Keratinocyte (primary cell): ENCODE measurements at regions not wholly inside any gene's neighbourhood (a gene's known extent, or its start where the extent isn't known, plus 50 kb on each side); places are given as distances from the start of the nearest gene placed in this dataset.

Experiments
- DNase-seq: peaks from one replicate; pipeline ENCODE4 v3.0.0-alpha.2; 2011; ENCODE audit warnings: low read depth, missing footprints, low spot score
- FAIRE-seq: peaks from 2 replicates; lab custom pipeline; 2011; peaks lifted over from hg19 to GRCh38; lab: Jason Lieb, UNC
- H2AFZ ChIP-seq: 2 replicates; pipeline ENCODE4 v1.6.0; 2012; ENCODE audit warnings: low read length, control low read depth, inconsistent platforms; ENCODE audit not compliant: control insufficient read depth
- H3K27ac ChIP-seq: 2 replicates; pipeline ENCODE4 v1.5.1; 2011; ENCODE audit warnings: low read length; ENCODE audit not compliant: control insufficient read depth, insufficient read depth
- H3K27me3 ChIP-seq: 3 replicates; pipeline ENCODE4 v1.6.0; 2011; ENCODE audit warnings: low read length; ENCODE audit not compliant: control insufficient read depth, insufficient read depth; ENCODE audit errors: extremely low read depth
- H3K36me3 ChIP-seq, 2 experiments: 2 replicates in 1 of 2; 3 replicates in 1 of 2; pipeline ENCODE4 v1.5.1; 2011; ENCODE audit warnings: low read length in 2 of 2, mild to moderate bottlenecking in 1 of 2; ENCODE audit not compliant: control insufficient read depth in 2 of 2, insufficient read depth in 2 of 2; ENCODE audit errors: extremely low read depth in 1 of 2
- H3K4me1 ChIP-seq: 3 replicates; pipeline ENCODE4 v1.5.1; 2011; ENCODE audit warnings: low read length; ENCODE audit not compliant: control insufficient read depth, insufficient read depth; ENCODE audit errors: extremely low read depth
- H3K4me2 ChIP-seq: 3 replicates; pipeline ENCODE4 v1.6.0; 2011; ENCODE audit warnings: low read depth, low read length; ENCODE audit not compliant: control insufficient read depth, insufficient read depth; ENCODE audit errors: extremely low read depth
- H3K4me3 ChIP-seq, 3 experiments: fragments of 200-600 bp in 1 of 3; sonication (generic) in 1 of 3; 2 replicates in 2 of 3; 3 replicates in 1 of 3; pipeline ENCODE4 v1.5.1; 2011 to 2016; ENCODE audit warnings: low read length in 3 of 3, mild to moderate bottlenecking in 3 of 3, control low read depth in 2 of 3, inconsistent platforms in 1 of 3, low read depth in 1 of 3, mixed read lengths in 1 of 3, mixed run types in 1 of 3, moderate library complexity in 1 of 3; ENCODE audit not compliant: control insufficient read depth in 2 of 3, insufficient read depth in 2 of 3; ENCODE audit errors: extremely low read depth in 1 of 3
- H3K79me2 ChIP-seq: 2 replicates; pipeline ENCODE4 v1.6.0; 2012; ENCODE audit warnings: low read length; ENCODE audit not compliant: control insufficient read depth, insufficient read depth
- H3K9ac ChIP-seq: 3 replicates; pipeline ENCODE4 v1.6.0; 2011; ENCODE audit warnings: low read length; ENCODE audit not compliant: control insufficient read depth, insufficient read depth; ENCODE audit errors: extremely low read depth
- H3K9me1 ChIP-seq: 3 replicates; pipeline ENCODE4 v1.6.0; 2011; ENCODE audit warnings: low read length; ENCODE audit not compliant: control insufficient read depth, insufficient read depth; ENCODE audit errors: extremely low read depth
- H3K9me3 ChIP-seq: 2 replicates; pipeline ENCODE4 v1.5.1; 2012; ENCODE audit warnings: low read depth, low read length; ENCODE audit not compliant: control insufficient read depth
- H4K20me1 ChIP-seq: 3 replicates; pipeline ENCODE4 v1.6.0; 2011; ENCODE audit warnings: low read length; ENCODE audit not compliant: control insufficient read depth, insufficient read depth; ENCODE audit errors: extremely low read depth
- EZH2 ChIP-seq: IDR thresholded peaks from one replicate; pipeline ENCODE4 v1.6.1; 2012; ENCODE audit warnings: inconsistent platforms, mild to moderate bottlenecking, low read length, moderate library complexity
- dilution Hi-C: fragments of 300-500 bp; cut with MboI; formaldehyde crosslinking; loops from one replicate; pipeline ENCODE4 v1.7.0; 2020; ENCODE audit warnings: low sequenced_read_pairs; ENCODE audit not compliant: extremely low pct_ligation_motif_present
- TF ChIP-seq, protein P1 (sequence below), 3 experiments: IDR thresholded peaks in 1 of 3; conservative IDR thresholded peaks in 1 of 3; optimal IDR thresholded peaks in 1 of 3; 2 replicates in 2 of 3; 3 replicates in 1 of 3; pipeline versions ENCODE3 to v1.5.1; 2011; ENCODE audit warnings: low read length in 3 of 3, mild to moderate bottlenecking in 3 of 3, moderate library complexity in 2 of 3, control low read depth in 1 of 3, inconsistent platforms in 1 of 3; ENCODE audit not compliant: insufficient read depth in 2 of 3; ENCODE audit errors: extremely low read depth in 1 of 3

DNA sequence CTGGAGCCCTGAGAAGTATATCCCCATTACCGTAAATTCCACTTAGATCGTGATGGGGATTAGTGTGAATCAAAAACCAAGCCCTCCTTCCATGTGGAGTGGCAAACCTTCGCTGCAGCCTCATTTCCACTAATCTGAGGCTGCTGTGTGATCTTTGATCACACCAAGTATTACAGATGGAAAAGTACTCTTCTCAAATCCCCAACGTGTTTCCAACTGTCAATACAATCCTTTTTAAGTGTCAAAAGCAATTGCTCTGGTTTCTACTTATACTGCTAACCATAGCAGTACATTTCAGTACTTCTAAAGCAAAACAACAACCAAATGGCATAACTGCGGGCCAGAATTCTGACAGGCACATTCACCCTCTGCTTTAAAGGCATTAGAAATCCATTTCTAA lies 307.7 kb upstream of the ADAMTS16 start:
- FAIRE-seq (no peak), DNase-seq (no peak)
- Histone ChIP-seq H4K20me1 (no peaks in the 10 kb centered on the region), H3K27ac (no peak overlapping the region), H3K79me2 (no peaks in the 10 kb centered on the region), H3K9me3 (no peaks in the 10 kb centered on the region), H2AFZ (no peak overlapping the region), H3K36me3 (no peaks in the 10 kb centered on the region), H3K4me1 (no peaks in the 10 kb centered on the region), H3K4me3 (no peak overlapping the region), H3K9me1 (no peaks in the 10 kb centered on the region), H3K27me3 (no peaks in the 10 kb centered on the region), H3K4me2 (no peak overlapping the region), H3K9ac (no peak overlapping the region)
- no peak for TF ChIP-seq EZH2
- TF ChIP-seq, protein P1, sequence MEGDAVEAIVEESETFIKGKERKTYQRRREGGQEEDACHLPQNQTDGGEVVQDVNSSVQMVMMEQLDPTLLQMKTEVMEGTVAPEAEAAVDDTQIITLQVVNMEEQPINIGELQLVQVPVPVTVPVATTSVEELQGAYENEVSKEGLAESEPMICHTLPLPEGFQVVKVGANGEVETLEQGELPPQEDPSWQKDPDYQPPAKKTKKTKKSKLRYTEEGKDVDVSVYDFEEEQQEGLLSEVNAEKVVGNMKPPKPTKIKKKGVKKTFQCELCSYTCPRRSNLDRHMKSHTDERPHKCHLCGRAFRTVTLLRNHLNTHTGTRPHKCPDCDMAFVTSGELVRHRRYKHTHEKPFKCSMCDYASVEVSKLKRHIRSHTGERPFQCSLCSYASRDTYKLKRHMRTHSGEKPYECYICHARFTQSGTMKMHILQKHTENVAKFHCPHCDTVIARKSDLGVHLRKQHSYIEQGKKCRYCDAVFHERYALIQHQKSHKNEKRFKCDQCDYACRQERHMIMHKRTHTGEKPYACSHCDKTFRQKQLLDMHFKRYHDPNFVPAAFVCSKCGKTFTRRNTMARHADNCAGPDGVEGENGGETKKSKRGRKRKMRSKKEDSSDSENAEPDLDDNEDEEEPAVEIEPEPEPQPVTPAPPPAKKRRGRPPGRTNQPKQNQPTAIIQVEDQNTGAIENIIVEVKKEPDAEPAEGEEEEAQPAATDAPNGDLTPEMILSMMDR (optimal IDR thresholded peaks at IDR 0.05 in 1 of 3, IDR thresholded peaks at IDR 0.05 in 1 of 3, conservative IDR thresholded peaks at IDR 0.05 in 1 of 3; ENCODE audit: extremely low read depth in 1 of 3, insufficient read depth in 2 of 3, low read length in 3 of 3), result no peak
- dilution Hi-C loops, result no loop called here

DNA sequence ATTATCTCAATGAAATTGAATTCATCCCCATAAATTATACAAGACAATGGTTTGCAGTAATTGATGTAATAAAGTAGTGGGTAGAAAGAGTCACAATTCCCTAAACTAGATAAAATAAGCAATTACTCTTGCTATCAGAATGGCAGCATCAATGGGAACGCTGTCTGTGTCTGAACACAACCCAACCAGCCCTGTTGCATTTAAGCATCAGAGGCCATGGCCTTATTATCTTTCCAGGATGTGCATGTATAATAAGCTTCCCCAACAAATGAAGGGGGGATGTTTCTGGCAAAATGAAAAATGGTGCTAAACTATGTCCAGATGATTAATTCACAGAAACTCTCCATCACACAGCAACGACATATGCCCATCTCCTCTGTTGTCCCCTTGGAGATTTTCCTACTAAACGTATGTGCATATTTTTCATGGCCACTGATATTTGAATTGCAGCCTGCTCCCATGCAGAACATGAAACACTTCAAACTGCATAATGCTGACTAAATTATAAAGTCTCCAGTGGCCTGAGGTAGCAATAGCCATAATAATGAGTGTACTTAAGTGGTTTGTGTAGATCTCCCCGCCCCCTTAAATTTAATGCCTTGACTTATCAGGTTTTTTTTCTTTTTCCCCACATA lies 306.9 kb upstream of the ADAMTS16 start:
- Histone ChIP-seq H4K20me1 (no peaks in the 10 kb centered on the region), H3K36me3 (no peaks in the 10 kb centered on the region), H3K9ac (no peak overlapping the region), H3K79me2 (no peaks in the 10 kb centered on the region), H3K9me3 (no peaks in the 10 kb centered on the region), H3K4me3 (no peak overlapping the region), H2AFZ (no peak overlapping the region), H3K9me1 (no peaks in the 10 kb centered on the region), H3K4me1 (no peaks in the 10 kb centered on the region), H3K27me3 (no peaks in the 10 kb centered on the region), H3K27ac (no peak overlapping the region), H3K4me2 (no peak overlapping the region)
- dilution Hi-C loops, result no loop called here
- DNase-seq, result no peak
- TF ChIP-seq EZH2, result no peak
- TF ChIP-seq, protein P1 (optimal IDR thresholded peaks at IDR 0.05 in 1 of 3, IDR thresholded peaks at IDR 0.05 in 1 of 3, conservative IDR thresholded peaks at IDR 0.05 in 1 of 3; ENCODE audit: extremely low read depth in 1 of 3, insufficient read depth in 2 of 3, low read length in 3 of 3), result no peak
- no peak for FAIRE-seq
